ENCODE measurements at regions not wholly inside any gene's neighbourhood (a gene's known extent, or its start where the extent isn't known, plus 50 kb on each side); places are given as distances from the start of the nearest gene placed in this dataset.
"Not testable (repeated sequence)": the region's sequence is repeated elsewhere in the genome, so short reads cannot be mapped to it uniquely, and the experiment has no call there.

DNA sequence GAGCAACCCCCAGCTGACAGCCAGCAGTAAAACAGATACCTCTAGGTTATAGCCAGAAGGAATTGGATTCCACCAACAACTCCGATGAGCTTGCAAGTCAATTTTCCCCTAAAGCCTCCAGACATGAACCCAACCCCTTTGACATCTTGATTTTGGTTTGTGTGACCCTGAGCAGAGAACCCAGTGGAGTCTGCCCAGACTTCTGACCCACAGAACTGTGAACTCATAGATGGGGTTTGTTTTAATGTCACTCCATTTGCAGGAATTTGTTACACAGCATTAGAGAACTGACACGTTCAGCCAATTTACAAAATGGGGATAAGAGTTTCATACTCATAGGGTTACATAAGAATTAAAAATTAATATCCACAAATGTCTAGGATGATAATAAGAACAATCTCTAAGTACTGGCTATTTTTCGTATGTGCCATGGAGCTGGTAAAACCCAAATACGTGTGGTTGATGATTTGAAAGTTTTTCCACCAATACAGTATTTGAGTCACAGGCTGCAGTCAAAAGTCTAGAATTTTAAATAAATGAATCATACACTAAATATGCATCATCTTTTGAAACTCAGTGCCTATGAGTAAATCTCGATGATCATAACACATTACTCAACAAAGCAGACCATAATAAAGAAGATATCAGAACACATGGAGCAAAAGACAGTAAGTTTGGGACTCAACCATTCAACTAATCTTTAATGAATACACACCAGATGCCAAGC lies 380.0 kb downstream of the ANAPC1 start:
- not testable (repeated sequence) for DNase-seq (ENCODE audit: low spot score)

DNA sequence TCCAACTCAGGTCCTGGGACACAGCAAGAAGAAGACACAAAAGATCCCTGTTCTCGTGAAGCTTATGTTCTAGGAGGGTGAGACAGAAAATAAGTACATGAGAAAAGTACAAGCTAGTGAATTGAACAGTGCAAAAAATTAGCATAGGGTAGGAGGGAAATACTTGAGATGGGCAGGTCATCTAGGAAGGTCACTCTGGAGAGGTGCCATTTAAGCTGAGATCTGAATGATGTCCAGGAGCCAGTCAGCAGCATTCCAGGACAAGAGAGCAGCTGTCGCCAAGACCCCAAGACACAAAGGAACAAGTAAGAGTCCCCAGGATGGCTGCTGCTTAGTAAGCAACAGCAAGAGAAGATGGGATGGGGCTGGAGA lies 379.4 kb downstream of the ANAPC1 start:
- not testable (repeated sequence) for DNase-seq (ENCODE audit: low spot score)

DNA sequence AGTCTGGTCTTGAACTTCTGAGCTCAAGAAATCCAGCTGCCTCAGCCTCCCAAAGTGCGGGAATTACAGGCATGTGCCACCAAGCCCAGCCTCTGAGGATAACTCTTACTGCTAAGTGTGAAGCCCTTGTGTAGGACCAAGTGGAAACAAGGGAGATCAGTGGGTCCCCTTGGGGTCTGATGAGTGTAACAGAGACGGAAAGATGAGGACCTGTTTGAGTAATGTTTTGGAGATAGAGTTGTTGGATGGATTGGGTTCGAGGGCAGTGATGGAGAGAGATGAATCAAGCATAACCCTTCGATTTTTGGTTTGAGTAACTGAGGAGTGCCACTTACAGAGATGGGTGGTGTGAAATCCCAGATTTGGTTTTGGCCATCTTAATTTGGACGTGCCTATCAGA lies 378.7 kb downstream of the ANAPC1 start:
- not testable (repeated sequence) for DNase-seq (ENCODE audit: low spot score)

DNA sequence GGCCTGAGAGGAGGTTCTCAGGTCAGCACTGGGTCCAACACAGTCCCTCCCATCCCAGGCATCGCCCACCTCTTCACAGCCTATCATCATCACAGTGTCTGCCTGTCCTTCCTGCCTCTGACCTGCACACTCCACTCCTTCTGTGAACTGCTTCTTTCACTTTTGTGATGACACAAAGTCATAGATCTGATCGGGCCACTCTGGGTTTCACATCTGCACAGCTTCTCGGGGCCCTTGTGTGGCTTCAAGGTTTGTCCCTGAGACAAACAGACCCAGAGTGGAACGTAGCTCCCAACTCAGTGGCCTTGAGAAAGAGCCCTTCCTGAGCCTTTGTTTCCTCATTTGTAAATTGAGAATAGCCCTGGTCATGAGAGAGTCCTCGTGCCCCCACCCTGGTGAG lies 377.1 kb downstream of the ANAPC1 start:
- not testable (repeated sequence) for DNase-seq (ENCODE audit: low spot score)

DNA sequence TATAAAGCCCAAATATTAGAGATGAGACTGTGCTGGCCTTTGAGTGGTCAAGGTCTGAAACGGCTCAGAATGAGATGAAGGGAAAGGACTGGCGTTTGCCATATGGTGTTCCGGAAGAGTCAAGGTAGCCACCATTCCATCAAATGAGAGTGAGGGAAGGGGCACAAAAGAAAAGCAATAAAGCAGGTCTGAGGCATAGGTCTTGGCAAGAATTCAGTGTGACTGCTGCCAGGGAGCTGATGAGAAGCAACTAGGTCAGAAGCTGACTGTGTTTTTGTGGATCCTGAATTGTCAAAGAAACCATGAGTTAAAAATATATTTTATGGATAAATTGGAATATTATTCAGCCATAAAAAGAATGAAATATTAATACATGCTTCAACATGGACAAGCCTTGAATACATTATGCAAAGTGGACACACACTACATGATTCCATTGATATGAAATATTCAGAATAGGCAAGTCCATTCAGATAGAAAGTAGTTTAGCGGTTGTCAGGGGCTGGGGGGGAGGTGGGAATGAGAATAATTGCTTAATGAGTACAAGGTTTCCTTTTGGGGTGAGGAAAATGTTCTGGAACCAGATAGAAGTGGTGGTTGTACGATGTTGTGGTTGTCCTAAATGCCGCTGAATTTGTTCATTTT lies 374.6 kb downstream of the ANAPC1 start:
- DNase-seq (ENCODE audit: low spot score) = not testable (repeated sequence)

DNA sequence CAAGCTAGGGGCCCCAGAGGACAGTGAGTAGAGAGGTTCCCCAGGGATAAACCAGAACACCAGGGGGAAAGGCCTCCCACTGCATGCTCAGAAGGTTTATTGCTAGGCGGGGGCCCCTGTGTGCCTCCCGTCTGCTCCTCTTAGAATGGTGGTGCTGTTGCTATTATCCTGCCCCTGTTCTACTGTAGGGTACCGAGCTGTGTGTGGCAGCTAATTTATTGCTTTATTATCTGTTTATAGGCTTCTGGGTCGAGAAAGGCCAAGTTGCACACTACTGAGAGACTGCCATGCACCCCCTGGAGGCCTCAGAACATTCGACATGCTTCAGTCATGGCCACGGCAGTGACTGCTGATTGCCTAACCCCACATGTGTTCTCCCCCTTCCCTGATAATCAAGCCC lies 373.6 kb downstream of the ANAPC1 start:
- not testable (repeated sequence) for DNase-seq (ENCODE audit: low spot score)

DNA sequence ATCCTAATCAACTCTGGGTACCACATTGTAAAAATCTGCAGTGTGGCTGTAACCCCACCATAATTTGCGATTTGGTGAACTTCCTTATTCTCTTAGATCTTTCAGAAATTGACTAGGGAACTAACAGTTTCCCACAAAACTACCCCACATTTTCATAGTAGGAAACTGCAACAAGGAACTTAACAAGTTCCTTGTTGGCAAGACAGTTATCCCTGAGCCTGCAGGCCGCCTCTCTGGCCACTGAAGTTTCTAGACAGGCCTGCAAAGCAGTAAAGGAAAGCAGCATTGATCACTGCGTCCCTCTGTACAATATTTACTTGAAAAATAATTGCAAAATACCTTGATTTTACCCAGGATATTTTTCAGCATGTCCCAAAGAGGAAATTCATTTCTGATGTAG lies 372.9 kb downstream of the ANAPC1 start:
- DNase-seq (ENCODE audit: low spot score) = not testable (repeated sequence)

DNA sequence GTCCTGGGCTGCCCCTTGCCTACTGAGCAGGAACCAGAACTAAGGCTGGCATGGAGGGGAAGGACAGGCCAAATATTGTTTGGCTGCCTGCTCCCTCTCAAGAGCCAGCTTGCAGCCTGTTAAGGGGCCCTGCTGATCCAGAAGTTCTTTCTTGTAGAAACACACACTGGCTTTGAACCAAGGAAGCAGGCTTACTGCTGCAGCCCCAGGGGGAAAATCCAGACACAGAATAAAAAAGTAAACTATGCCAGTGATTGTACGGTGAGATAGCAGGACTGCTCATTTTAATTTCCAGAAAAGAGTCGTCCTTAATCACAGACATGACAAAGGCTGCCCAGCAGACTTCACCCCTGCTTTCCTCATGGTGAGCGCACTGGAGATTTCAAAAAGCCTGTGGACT lies 371.6 kb downstream of the ANAPC1 start:
- DNase-seq (ENCODE audit: low spot score) = not testable (repeated sequence)

DNA sequence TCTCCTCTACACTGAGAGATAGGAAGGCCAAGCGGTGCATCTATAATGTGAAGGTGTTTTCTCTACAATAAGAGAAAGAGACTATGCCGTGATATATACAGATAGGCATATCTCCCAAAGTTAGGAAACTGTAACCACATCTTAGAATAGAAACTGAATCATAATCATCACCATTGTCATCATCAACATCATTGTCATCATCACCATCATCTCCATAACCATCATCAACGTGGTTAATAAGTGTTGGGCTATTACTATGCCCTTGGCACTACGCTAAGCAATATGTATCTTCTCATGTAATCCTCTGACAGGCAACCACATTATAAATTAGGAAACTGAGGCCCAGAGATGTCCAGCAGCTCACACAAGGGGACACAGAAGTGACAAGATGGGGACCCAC lies 369.9 kb downstream of the ANAPC1 start:
- DNase-seq (ENCODE audit: low spot score) = not testable (repeated sequence)

DNA sequence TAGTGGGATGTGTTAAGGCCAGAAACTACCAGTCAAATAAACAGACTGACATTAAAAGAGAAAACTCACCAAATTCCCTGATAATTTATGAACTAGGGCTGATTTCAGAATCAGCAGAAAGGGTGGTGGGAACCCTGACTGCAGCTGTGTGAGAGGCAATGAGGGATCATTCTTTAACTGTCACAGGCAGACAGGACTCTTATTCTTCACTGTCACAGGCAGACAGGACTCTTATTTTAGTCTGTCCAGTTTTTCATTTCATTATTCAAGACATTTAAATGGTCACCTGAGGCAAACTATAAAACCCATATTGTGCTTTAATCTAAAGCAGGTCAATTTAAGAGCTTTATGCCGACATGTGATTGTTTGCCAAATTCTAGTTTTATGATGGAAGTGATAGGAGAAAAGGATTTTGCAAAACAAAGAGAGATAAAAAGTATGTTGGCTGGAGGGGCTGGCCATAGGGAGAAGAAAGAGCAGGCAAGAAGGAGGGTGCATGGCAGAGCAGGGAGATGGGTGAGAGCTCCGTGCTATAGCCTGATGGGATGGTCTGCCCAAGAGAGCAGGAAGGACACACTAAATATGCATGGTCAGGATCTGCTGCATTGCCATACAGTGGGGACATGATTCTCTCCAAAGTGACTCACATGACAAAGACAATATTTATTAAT lies 366.8 kb downstream of the ANAPC1 start:
- DNase-seq (ENCODE audit: low spot score) = not testable (repeated sequence)

DNA sequence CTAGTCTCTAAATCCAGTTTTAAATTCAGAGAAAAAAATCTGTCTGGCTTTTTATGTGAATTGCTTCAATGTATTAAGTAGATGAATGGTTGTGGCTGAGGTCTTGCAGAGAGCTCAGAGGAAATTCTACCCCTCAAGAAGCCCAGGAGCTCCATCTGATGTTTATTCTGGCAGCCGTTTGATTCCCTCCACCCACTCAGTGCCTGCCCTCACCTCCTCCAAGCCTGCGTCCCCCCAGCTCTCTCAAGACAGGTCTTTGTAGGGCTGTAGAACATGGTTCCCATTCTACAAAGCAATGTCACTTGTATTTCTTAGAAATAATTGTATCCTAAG lies 366.3 kb downstream of the ANAPC1 start:
- DNase-seq (ENCODE audit: low spot score) = not testable (repeated sequence)

DNA sequence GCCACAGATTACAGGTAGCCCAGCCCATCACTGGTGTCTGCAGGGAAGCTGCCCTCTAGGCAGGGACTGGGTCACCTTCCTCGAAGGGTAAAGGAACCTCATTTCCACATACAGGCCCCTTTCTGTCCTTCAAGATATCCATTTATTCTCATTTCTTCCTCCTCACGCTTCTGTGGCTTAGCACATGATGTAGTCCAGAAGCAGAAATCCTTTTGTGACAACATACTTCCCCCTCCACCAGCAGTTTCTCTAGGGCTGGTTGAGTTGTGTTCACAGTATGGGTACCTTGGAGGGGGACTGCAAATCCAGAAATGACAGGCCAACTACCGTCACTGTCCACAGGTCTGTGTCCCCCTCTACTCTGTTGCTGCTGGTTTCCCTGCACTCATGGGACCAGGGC lies 364.9 kb downstream of the ANAPC1 start:
- no peak for DNase-seq (ENCODE audit: low spot score)

DNA sequence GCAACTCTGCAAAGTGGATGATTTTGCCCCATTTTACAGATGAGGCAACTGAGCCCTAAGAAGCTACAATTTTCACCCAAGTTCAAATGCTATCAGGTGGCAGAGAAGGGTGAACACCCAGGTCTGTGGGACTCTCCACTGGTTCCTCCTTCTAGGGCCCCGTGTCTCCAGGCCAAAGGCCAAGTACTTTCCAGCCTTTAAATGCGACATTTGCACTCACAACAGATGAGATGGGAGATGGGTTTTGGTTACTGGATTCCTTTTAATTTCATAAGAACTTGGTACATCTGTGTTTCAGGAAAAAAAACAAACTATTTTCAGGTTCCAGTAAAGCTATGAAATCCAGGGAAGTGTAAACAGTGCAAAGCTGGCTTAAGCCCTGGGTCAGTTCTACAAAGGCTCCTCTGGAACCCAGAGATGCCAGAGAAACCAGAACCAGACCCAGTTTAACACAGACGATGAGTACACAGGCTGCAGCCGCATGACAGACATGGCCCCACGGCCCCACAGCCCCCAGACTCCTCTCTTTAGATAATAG lies 361.7 kb downstream of the ANAPC1 start:
- DNase-seq (ENCODE audit: low spot score) = no peak

DNA sequence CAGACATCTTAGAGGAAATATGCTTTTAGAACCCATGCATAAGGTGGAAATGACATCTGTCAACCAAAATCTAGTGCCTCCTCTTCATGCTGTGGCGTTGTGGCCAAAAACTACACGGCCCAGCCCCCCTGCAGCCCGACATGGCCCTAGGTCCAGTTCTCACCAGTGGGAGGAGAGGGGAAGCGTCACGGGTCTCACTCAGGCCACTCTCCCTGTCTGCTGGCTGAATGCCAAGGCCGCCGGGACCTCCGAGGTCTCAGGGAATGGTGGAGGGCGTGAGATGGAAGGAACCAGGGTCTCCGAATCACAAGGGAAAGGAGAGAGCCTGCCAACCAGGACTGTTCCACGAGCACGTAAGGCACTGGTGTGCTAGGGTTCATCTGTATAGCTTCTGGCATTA lies 361.0 kb downstream of the ANAPC1 start:
- no peak for DNase-seq (ENCODE audit: low spot score)

DNA sequence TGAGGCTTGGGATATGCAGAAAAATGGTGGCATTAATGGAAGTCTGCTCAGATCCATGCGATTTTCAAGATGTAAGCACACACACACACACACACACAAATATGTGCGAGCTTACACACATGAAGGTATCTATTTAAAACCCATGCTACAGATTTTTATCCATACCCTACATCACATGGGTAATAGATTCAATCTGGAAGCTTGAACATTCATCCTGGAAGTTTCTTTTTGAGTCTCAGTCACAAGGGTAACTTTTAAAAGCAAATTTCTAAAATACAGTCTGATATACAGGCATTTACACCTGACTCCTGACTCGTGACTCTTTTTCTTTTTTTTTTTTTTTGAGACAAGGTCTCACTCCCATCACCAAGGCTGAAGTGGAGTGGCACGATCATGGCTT lies 359.0 kb downstream of the ANAPC1 start:
- not testable (repeated sequence) for DNase-seq (ENCODE audit: low spot score)

DNA sequence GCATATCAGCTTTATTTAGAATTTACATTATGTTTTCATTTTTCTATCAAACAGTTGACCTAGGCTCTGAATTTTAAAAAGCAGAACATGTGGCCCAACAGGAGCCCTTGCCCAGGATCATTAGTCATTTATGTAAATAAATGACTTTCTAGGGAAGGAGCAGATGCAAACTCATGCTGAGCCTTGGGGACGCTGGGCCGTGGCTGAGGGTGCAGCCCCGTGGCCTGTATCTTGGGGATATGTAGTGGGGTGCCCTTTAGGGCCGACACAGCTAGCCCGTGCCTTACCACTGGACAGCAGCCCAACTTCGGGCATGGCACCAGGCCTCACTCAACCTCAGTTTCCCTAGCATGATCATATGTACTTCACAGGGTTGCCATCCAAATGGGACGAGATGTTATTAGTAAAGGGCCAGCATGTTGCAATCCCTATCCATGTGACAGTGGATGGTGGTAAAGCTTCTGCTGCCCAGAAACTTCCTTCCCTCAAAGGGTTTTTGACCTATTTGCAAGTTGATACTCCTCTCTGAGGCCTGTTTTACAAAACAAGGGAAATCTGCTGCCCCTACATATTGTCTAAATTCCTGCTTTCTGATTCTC lies 357.9 kb downstream of the ANAPC1 start:
- DNase-seq (ENCODE audit: low spot score) = not testable (repeated sequence)

DNA sequence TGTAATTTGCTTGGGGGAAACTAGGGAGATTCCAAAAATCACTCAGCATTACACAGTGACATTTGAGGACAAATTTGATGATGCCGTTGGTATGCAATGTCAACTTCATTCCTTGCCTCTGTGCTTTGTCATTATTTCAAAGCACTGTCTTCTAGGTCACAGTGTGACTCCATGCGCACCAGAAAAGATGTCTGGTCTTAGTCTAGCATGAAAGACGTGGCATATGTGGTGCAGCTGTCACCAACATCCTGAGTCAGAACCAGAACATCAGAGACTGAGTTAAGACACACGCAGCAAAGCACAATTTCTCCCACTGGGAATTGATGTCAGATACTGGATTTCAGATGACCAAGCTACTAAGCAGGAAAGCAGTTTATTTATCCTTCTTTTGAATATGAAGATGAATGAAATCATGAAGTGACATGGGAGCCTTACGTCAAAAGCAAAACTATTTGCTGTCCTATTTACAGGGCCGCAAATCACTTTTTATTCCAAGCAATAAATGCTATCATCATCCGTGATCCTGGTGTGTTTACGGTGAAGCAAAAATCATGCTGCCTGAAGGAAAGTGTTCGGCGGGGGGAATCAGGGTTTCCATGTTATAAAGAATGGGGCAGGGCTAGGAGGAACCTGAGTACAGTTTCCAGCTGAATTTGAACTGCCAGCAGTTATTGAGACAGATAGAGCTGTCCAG lies 356.1 kb downstream of the ANAPC1 start:
- DNase-seq (ENCODE audit: low spot score) = not testable (repeated sequence)

DNA sequence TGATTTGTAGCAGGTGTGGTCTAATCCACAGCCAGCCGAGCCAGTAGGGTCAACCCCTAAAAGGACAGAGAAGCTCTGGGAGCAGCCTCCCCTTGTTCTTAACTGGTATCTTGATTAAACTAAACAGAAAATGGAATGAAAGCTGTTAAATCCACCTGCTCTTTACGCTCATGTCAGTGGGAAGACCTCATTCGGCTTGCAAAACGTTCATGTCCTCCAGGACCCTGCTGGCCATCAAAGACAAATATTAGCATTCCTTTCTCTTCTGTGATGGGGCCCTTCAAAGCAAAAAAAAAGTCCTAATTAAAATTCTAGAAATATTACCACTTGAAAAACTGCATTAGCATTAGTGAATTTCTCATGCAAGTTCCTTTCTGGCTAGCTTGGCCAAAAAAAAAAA lies 355.0 kb downstream of the ANAPC1 start:
- DNase-seq (ENCODE audit: low spot score) = not testable (repeated sequence)

DNA sequence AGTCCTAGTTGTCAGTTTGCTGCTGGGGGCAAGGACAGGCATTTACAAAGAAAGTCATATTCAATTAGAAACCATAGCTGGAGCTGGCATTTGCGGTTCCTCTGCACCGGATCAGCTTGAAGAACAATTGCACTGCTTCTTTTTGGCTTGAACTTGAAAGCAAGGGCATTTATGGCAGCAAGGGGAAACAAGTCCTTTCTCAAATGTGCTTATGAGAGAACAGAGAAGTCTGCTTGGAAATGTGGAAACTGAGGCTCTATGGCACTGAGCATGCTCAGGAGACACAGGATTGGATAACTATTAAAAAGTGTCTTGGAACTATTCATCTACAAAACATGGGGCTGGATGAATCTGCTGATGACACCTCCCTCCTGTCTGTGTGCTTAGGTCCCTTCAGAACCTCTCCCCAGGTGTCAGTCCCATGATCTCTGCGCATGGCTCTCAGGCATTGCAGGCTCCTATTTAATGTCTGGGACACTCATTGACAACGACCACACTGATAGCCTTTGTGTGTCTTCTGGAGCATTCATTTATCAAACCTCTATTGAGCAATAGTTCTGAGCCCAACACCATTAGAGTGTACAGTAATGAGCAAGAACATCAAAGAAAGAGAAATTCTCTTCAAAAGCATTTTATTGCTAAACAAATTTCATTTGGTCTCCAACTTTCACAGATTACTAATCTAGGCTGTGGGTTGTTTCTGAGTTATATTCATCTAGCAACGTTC lies 353.6 kb downstream of the ANAPC1 start:
- not testable (repeated sequence) for DNase-seq (ENCODE audit: low spot score)

DNA sequence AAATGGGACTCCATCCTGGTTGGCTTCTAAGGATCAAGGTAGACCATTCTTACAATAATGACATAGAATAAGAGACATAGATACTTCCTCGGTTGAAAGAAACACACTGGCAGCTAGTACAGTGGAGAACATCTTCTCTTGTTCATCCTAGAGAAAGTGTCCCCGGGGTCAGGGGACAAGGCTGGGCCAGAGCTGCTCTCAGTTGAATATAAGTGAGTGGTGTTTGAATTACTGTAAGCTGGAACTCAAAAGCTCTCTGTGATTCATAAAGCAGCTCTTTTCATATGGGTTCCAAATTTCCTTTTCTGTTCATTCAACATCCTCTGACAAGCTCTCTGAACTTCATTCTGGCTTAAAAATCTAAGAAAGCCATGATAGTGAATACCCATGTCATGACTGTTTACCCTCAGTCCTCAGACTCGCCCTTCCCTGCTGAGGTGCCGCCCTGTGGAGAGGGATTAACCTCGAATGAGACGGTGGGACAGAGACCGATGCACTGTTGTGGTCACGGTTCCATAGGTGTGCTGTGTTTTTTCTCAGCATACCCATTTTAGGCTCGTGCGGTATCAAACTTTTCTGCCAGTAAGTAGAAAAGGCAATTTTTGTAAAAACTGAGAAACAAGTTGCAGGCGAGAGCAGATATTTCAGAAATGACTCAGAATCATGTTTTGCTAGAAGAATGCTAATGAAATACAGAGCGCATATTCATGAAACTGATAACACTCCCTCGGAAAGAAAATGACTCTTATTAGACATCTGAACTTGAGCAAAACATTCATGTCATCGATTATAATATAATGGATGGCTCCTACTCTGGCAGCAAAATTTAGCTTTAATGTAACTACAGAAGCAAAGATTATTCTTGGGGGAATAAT lies 351.1 kb downstream of the ANAPC1 start:
- not testable (repeated sequence) for DNase-seq (ENCODE audit: low spot score)
